Thymus (tissue), 11 donors: ENCODE measurements at regions not wholly inside any gene's neighbourhood (a gene's known extent, or its start where the extent isn't known, plus 50 kb on each side); places are given as distances from the start of the nearest gene placed in this dataset.

Experiments
- DNase-seq, 9 donors: peaks; one replicate each; pipeline ENCODE4 v3.0.0-alpha.2; 2013; ENCODE audit warnings: low spot score in 9 of 9, low read depth in 6 of 9, missing footprints in 1 of 9
- H3K27ac ChIP-seq, 2 donors: one replicate each; pipeline ENCODE4 v1.5.1; 2013; ENCODE audit warnings: control low read depth in 1 of 2, low read depth in 1 of 2, low read length in 1 of 2, mild to moderate bottlenecking in 1 of 2, moderate library complexity in 1 of 2
- H3K27me3 ChIP-seq, 2 donors: one replicate each; pipeline ENCODE4 v1.5.1; 2013; ENCODE audit warnings: low read length in 1 of 2; ENCODE audit not compliant: control insufficient read depth in 2 of 2, insufficient read depth in 1 of 2
- H3K36me3 ChIP-seq, 2 donors: one replicate each; pipeline ENCODE4 v1.5.1; 2013; ENCODE audit warnings: low read length in 1 of 2, mild to moderate bottlenecking in 1 of 2, moderate library complexity in 1 of 2; ENCODE audit not compliant: control insufficient read depth in 2 of 2, insufficient read depth in 2 of 2
- H3K4me1 ChIP-seq, 2 donors: one replicate each; pipeline ENCODE4 v1.5.1; 2013; ENCODE audit warnings: low read length in 2 of 2; ENCODE audit not compliant: control insufficient read depth in 2 of 2, insufficient read depth in 2 of 2
- H3K4me3 ChIP-seq, 2 donors: one replicate each; pipeline ENCODE4 v1.5.1; 2013; ENCODE audit warnings: low read length in 2 of 2, control low read depth in 1 of 2, mild to moderate bottlenecking in 1 of 2
- H3K9me3 ChIP-seq, 2 donors: one replicate each; pipeline ENCODE4 v1.5.1; 2013; ENCODE audit warnings: low read length in 1 of 2, mild to moderate bottlenecking in 1 of 2; ENCODE audit not compliant: control insufficient read depth in 2 of 2, insufficient read depth in 1 of 2
- WGBS: extraction: QIAGEN DNeasy Blood & Tissue Kit; methylation state at CpG from one replicate; pipeline ENCODE4 v1.1.7; 2013; 5-methylcytosine and 5-hydroxymethylcytosine counted together
- donor health status: healthy.

GRCh38 chr21:35624901-35625300 lies 435.4 kb downstream of the SETD4 start:
- H3K36me3 ChIP-seq = no peaks in the 10 kb centered on the region
- H3K27ac ChIP-seq = no peak overlapping the region
- H3K4me1 ChIP-seq = no peaks in the 10 kb centered on the region
- no peaks in the 10 kb centered on the region for H3K9me3 ChIP-seq
- no peak overlapping the region for H3K4me3 ChIP-seq
- WGBS = 52% methylated on average over 2 of the region's 2 CpGs
- no peaks in the 10 kb centered on the region for H3K27me3 ChIP-seq
- no peak for DNase-seq

- Histone ChIP-seq H3K9me3 (no peaks in the 10 kb centered on the region), H3K36me3 (no peaks in the 10 kb centered on the region), H3K27me3 (no peaks in the 10 kb centered on the region), H3K27ac (no peak overlapping the region), H3K4me1 (no peaks in the 10 kb centered on the region), H3K4me3 (no peak overlapping the region)
- 98% methylated on average over 3 of the region's 3 CpGs for whole genome bisulfite sequencing
- DNase-seq = no peak
These were observed 437.7 kb downstream of the SETD4 start for GRCh38 chr21:35622612-35623011.

GRCh38 chr21:35619184-35619583 lies 441.1 kb downstream of the SETD4 start:
- Histone ChIP-seq H3K27me3 (no peaks in the 10 kb centered on the region), H3K27ac (no peak overlapping the region), H3K36me3 (no peaks in the 10 kb centered on the region), H3K9me3 (no peaks in the 10 kb centered on the region), H3K4me3 (no peak overlapping the region), H3K4me1 (no peaks in the 10 kb centered on the region)
- WGBS = 96% methylated on average over 2 of the region's 2 CpGs
- DNase-seq = peak in 1 of 9 donors; percentile 19

GRCh38 chr21:35617491-35617890 lies 442.8 kb downstream of the SETD4 start:
- H3K27me3 ChIP-seq = no peaks in the 10 kb centered on the region
- H3K9me3 ChIP-seq = no peaks in the 10 kb centered on the region
- no peak for DNase-seq
- H3K4me3 ChIP-seq = no peak overlapping the region
- H3K4me1 ChIP-seq = no peaks in the 10 kb centered on the region
- no peaks in the 10 kb centered on the region for H3K36me3 ChIP-seq
- WGBS = 95% methylated on average over 3 of the region's 3 CpGs
- H3K27ac ChIP-seq = no peak overlapping the region

- Histone ChIP-seq H3K27me3 (no peaks in the 10 kb centered on the region), H3K4me1 (no peaks in the 10 kb centered on the region), H3K27ac (no peak overlapping the region), H3K36me3 (no peaks in the 10 kb centered on the region), H3K9me3 (no peaks in the 10 kb centered on the region), H3K4me3 (no peak overlapping the region)
- peak in 1 of 9 donors; percentile 35 for DNase-seq
- 28% methylated on average over 4 of the region's 4 CpGs for WGBS
These were observed 444.2 kb downstream of the SETD4 start for GRCh38 chr21:35616090-35616489.

DNA sequence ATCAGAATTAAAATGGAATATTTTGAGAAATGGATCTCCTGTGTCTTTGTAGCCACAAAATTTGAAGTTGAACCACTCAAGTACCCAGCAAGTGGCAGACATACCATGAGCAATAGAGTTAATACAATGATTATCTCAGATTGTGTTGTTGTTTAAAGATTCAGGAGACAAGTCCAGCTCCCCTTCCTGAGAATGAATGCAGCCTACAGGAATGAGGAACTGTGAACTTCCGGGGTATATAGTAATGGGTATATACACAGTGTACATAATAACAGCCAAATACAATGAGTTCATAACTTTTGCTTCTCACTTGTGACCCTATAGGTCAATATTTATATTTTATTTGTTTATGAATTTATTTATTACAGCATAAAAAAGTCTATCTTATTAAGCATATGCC lies 445.0 kb downstream of the SETD4 start:
- no peak for DNase-seq
- no peaks in the 10 kb centered on the region for H3K4me1 ChIP-seq
- H3K9me3 ChIP-seq = no peaks in the 10 kb centered on the region
- no peaks in the 10 kb centered on the region for H3K27me3 ChIP-seq
- H3K27ac ChIP-seq = no peak overlapping the region
- 66% methylated on average over 1 of the region's 1 CpG for WGBS
- no peaks in the 10 kb centered on the region for H3K36me3 ChIP-seq
- no peak overlapping the region for H3K4me3 ChIP-seq

GRCh38 chr21:35614396-35614921 lies 445.9 kb downstream of the SETD4 start:
- WGBS = 100% methylated on average over 4 of the region's 4 CpGs
- H3K4me3 ChIP-seq = no peak overlapping the region
- no peak overlapping the region for H3K27ac ChIP-seq
- H3K4me1 ChIP-seq = no peaks in the 10 kb centered on the region
- no peaks in the 10 kb centered on the region for H3K27me3 ChIP-seq
- H3K36me3 ChIP-seq = no peaks in the 10 kb centered on the region
- no peak for DNase-seq
- H3K9me3 ChIP-seq = no peaks in the 10 kb centered on the region

DNA sequence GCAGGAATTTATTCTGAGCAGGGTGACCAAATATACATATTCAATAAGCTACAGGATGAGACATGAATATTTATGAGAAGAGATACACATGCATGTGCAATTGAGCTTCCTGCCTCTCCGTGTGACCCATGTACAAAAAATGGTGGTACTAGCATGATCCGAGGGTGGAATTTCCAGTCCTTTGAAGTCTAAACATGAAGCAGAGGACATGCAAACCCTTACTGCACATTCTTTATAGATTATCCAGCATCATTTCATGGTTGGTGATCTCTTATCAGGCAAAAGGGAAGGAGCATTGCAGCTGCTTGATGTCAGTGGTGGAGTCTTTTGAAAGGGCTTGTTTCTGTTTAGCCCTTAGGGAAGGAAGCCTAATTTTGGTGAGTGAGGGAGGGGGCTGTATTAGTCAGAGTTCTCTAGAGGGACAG lies 448.6 kb downstream of the SETD4 start:
- Histone ChIP-seq H3K9me3 (no peaks in the 10 kb centered on the region), H3K4me3 (no peak overlapping the region), H3K27me3 (no peaks in the 10 kb centered on the region), H3K36me3 (no peaks in the 10 kb centered on the region), H3K4me1 (no peaks in the 10 kb centered on the region), H3K27ac (no peak overlapping the region)
- no peak for DNase-seq
- 97% methylated on average over 2 of the region's 2 CpGs for WGBS

DNA sequence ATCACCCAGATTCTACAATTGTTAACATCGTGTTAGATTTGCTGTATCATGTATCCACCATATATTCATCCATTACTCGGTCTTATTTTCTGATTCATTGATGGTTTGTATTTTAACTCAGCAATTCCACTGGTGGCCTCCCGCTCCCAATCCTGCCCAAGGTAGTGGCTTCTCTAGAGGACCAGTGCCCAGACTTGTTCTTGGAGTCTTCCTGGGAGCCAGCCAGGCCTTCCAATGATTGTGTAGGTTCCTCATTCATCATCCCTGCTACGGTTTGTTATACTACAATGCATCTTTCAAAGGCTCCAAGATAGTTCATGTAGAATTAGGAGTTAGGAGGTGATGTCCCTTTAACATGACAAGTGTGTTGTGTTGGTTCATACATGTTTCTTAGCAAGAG lies 451.1 kb downstream of the SETD4 start:
- no peak overlapping the region for H3K4me3 ChIP-seq
- H3K36me3 ChIP-seq = no peaks in the 10 kb centered on the region
- no peaks in the 10 kb centered on the region for H3K4me1 ChIP-seq
- WGBS = 95% methylated on average over 4 of the region's 4 CpGs
- H3K27ac ChIP-seq = no peak overlapping the region
- no peaks in the 10 kb centered on the region for H3K27me3 ChIP-seq
- no peak for DNase-seq
- no peaks in the 10 kb centered on the region for H3K9me3 ChIP-seq

DNA sequence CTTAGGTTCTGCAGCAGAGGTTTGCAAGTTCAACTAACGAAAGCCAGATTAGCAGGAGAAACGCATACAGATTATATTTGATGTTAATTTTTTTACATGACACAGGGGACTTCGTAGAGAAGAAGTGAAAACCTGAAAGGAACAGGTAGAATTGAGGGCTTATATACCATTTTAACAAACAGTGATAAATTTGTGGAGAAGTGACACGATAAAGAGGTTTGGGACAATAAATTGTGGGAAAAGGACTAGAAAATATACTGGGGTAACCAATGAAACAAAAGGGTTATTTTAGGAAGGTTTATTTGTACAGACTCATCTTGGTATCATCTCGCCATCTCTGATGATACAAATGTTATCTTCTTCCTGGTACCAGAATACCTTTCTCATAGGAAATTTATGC lies 452.9 kb downstream of the SETD4 start:
- 98% methylated on average over 5 of the region's 5 CpGs for WGBS
- H3K9me3 ChIP-seq = no peaks in the 10 kb centered on the region
- H3K27ac ChIP-seq = no peak overlapping the region
- no peak for DNase-seq
- no peaks in the 10 kb centered on the region for H3K27me3 ChIP-seq
- H3K36me3 ChIP-seq = no peaks in the 10 kb centered on the region
- H3K4me1 ChIP-seq = peaks cover 0 to 5% of the 10 kb centered on the region in 2 donors
- no peak overlapping the region for H3K4me3 ChIP-seq
